Activated T-cell treated with anti-CD3 and anti-CD28 coated beads, Interleukin-2, amount 50 U/mL, for 24 hours (primary cell): ENCODE measurements at regions not wholly inside any gene's neighbourhood (a gene's known extent, or its start where the extent isn't known, plus 50 kb on each side); places are given as distances from the start of the nearest gene placed in this dataset.
"Not testable (repeated sequence)": the region's sequence is repeated elsewhere in the genome, so short reads cannot be mapped to it uniquely, and the experiment has no call there.

Experiments
- DNase-seq: peaks from one replicate; pipeline ENCODE4 v3.0.0-alpha.2; 2020
- H3K27ac Mint-ChIP-seq: 2 replicates; pipeline ENCODE4 v1.8.0; 2020; ENCODE audit warnings: mild to moderate bottlenecking, mixed read lengths
- H3K27me3 Mint-ChIP-seq: 2 replicates; pipeline ENCODE4 v1.8.0; 2020; ENCODE audit warnings: mixed read lengths
- H3K36me3 Mint-ChIP-seq: 2 replicates; pipeline ENCODE4 v1.8.0; 2020; ENCODE audit warnings: low read depth, mixed read lengths
- H3K4me1 Mint-ChIP-seq: 2 replicates; pipeline ENCODE4 v1.8.0; 2020; ENCODE audit warnings: low read depth, mixed read lengths
- H3K4me3 Mint-ChIP-seq: 2 replicates; pipeline ENCODE4 v1.8.0; 2020; ENCODE audit warnings: mild to moderate bottlenecking, moderate library complexity, mixed read lengths
- H3K9me3 Mint-ChIP-seq: 2 replicates; pipeline ENCODE4 v1.8.0; 2020; ENCODE audit warnings: mixed read lengths

GRCh38 chr5:164237486-164237885 is 732.1 kb downstream of the MAT2B start:
- DNase-seq: no peak
- H3K4me1 Mint-ChIP-seq: no peaks in the 10 kb centered on the region

GRCh38 chr5:164251781-164252180 is 746.4 kb downstream of the MAT2B start:
- H3K4me1 Mint-ChIP-seq, H3K27ac Mint-ChIP-seq: not testable (repeated sequence)

More at GRCh38 chr5:164237486-164237885, 732.1 kb downstream of the MAT2B start:
- Mint-ChIP-seq H3K9me3 (peaks cover 3% of the 10 kb centered on the region), H3K27ac (no peak overlapping the region), H3K36me3 (no peaks in the 10 kb centered on the region), H3K4me3 (no peak overlapping the region), H3K27me3 (no peaks in the 10 kb centered on the region)

GRCh38 chr5:164253764-164254163 is 748.3 kb downstream of the MAT2B start:
- Mint-ChIP-seq H3K4me3 (no peak overlapping the region), H3K27ac (no peak overlapping the region), H3K27me3 (no peaks in the 10 kb centered on the region), H3K9me3 (peaks cover 7% of the 10 kb centered on the region), H3K4me1 (no peaks in the 10 kb centered on the region), H3K36me3 (no peaks in the 10 kb centered on the region)
- no peak for DNase-seq

More at GRCh38 chr5:164251781-164252180, 746.4 kb downstream of the MAT2B start:
- H3K9me3 Mint-ChIP-seq, H3K4me3 Mint-ChIP-seq, H3K27me3 Mint-ChIP-seq, DNase-seq, H3K36me3 Mint-ChIP-seq: not testable (repeated sequence)

- Mint-ChIP-seq H3K36me3 (no peaks in the 10 kb centered on the region), H3K4me1 (no peaks in the 10 kb centered on the region), H3K27ac (no peak overlapping the region), H3K4me3 (no peak overlapping the region), H3K27me3 (no peaks in the 10 kb centered on the region), H3K9me3 (peaks cover 9% of the 10 kb centered on the region)
- DNase-seq: no peak
These were observed 750.3 kb downstream of the MAT2B start for GRCh38 chr5:164255598-164256213.

- no peak for DNase-seq
- Mint-ChIP-seq H3K4me1 (no peaks in the 10 kb centered on the region), H3K36me3 (no peaks in the 10 kb centered on the region), H3K27me3 (no peaks in the 10 kb centered on the region), H3K9me3 (peaks cover 9% of the 10 kb centered on the region), H3K27ac (no peak overlapping the region), H3K4me3 (no peak overlapping the region)
These were observed 750.9 kb downstream of the MAT2B start for GRCh38 chr5:164256351-164256750.

- Mint-ChIP-seq H3K27me3 (no peaks in the 10 kb centered on the region), H3K27ac (no peak overlapping the region), H3K4me1 (no peaks in the 10 kb centered on the region), H3K9me3 (peaks cover 7% of the 10 kb centered on the region), H3K36me3 (no peaks in the 10 kb centered on the region), H3K4me3 (no peak overlapping the region)
- no peak for DNase-seq
These were observed 751.5 kb downstream of the MAT2B start for GRCh38 chr5:164256954-164257353.

GRCh38 chr5:164265566-164265965 is 760.1 kb downstream of the MAT2B start:
- H3K4me1 Mint-ChIP-seq: no peaks in the 10 kb centered on the region
- DNase-seq: no peak
- H3K4me3 Mint-ChIP-seq: no peak overlapping the region
- no peaks in the 10 kb centered on the region for H3K27me3 Mint-ChIP-seq
- no peak overlapping the region for H3K27ac Mint-ChIP-seq
- H3K36me3 Mint-ChIP-seq: no peaks in the 10 kb centered on the region
- peaks cover 18% of the 10 kb centered on the region for H3K9me3 Mint-ChIP-seq

- Mint-ChIP-seq H3K4me1 (no peaks in the 10 kb centered on the region), H3K27ac (no peak overlapping the region), H3K4me3 (no peak overlapping the region), H3K36me3 (no peaks in the 10 kb centered on the region), H3K27me3 (no peaks in the 10 kb centered on the region), H3K9me3 (peaks cover 18% of the 10 kb centered on the region)
- DNase-seq: no peak
These were observed 761.2 kb downstream of the MAT2B start for GRCh38 chr5:164266571-164266970.

- Mint-ChIP-seq H3K27ac (no peak overlapping the region), H3K4me3 (no peak overlapping the region), H3K27me3 (no peaks in the 10 kb centered on the region), H3K4me1 (no peaks in the 10 kb centered on the region), H3K9me3 (peaks cover 6% of the 10 kb centered on the region), H3K36me3 (no peaks in the 10 kb centered on the region)
- no peak for DNase-seq
These were observed 772.3 kb downstream of the MAT2B start for GRCh38 chr5:164277720-164278119.

- H3K36me3 Mint-ChIP-seq: no peaks in the 10 kb centered on the region
- peaks cover 9% of the 10 kb centered on the region for H3K9me3 Mint-ChIP-seq
- no peak for DNase-seq
- H3K27ac Mint-ChIP-seq: no peak overlapping the region
- H3K27me3 Mint-ChIP-seq: no peaks in the 10 kb centered on the region
- H3K4me1 Mint-ChIP-seq: no peaks in the 10 kb centered on the region
- H3K4me3 Mint-ChIP-seq: no peak overlapping the region
These were observed 784.1 kb downstream of the MAT2B start for GRCh38 chr5:164289526-164289925.

- no peaks in the 10 kb centered on the region for H3K27me3 Mint-ChIP-seq
- DNase-seq: no peak
- H3K4me3 Mint-ChIP-seq: no peak overlapping the region
- H3K9me3 Mint-ChIP-seq: no peaks in the 10 kb centered on the region
- no peaks in the 10 kb centered on the region for H3K36me3 Mint-ChIP-seq
- no peak overlapping the region for H3K27ac Mint-ChIP-seq
- no peaks in the 10 kb centered on the region for H3K4me1 Mint-ChIP-seq
These were observed 791.2 kb downstream of the MAT2B start for GRCh38 chr5:164296603-164297080.

- H3K36me3 Mint-ChIP-seq: no peaks in the 10 kb centered on the region
- no peaks in the 10 kb centered on the region for H3K27me3 Mint-ChIP-seq
- no peak for DNase-seq
- H3K27ac Mint-ChIP-seq: no peak overlapping the region
- no peaks in the 10 kb centered on the region for H3K9me3 Mint-ChIP-seq
- H3K4me1 Mint-ChIP-seq: no peaks in the 10 kb centered on the region
- no peak overlapping the region for H3K4me3 Mint-ChIP-seq
These were observed 792.7 kb downstream of the MAT2B start for GRCh38 chr5:164298165-164298564.

GRCh38 chr5:164300295-164300694 is 794.9 kb downstream of the MAT2B start:
- H3K27me3 Mint-ChIP-seq: no peaks in the 10 kb centered on the region
- no peak overlapping the region for H3K4me3 Mint-ChIP-seq

GRCh38 chr5:164301136-164301535 is 795.7 kb downstream of the MAT2B start:
- Mint-ChIP-seq H3K4me1 (no peaks in the 10 kb centered on the region), H3K36me3 (no peaks in the 10 kb centered on the region), H3K4me3 (no peak overlapping the region), H3K9me3 (no peaks in the 10 kb centered on the region), H3K27me3 (no peaks in the 10 kb centered on the region), H3K27ac (no peak overlapping the region)
- no peak for DNase-seq

More at GRCh38 chr5:164300295-164300694, 794.9 kb downstream of the MAT2B start:
- Mint-ChIP-seq H3K27ac (no peak overlapping the region), H3K9me3 (no peaks in the 10 kb centered on the region), H3K4me1 (no peaks in the 10 kb centered on the region), H3K36me3 (no peaks in the 10 kb centered on the region)
- no peak for DNase-seq

- Mint-ChIP-seq H3K4me3 (no peak overlapping the region), H3K4me1 (no peaks in the 10 kb centered on the region), H3K36me3 (no peaks in the 10 kb centered on the region), H3K27me3 (no peaks in the 10 kb centered on the region), H3K27ac (no peak overlapping the region), H3K9me3 (no peaks in the 10 kb centered on the region)
- DNase-seq: no peak
These were observed 796.3 kb downstream of the MAT2B start for GRCh38 chr5:164301708-164302107.
